SH-SY5Y (cell line): ENCODE measurements at regions not wholly inside any gene's neighbourhood (a gene's known extent, or its start where the extent isn't known, plus 50 kb on each side); places are given as distances from the start of the nearest gene placed in this dataset.

Source experiments
- GATA2 ChIP-seq: IDR thresholded peaks from 2 replicates; pipeline ENCODE4 v1.6.1; 2011; ENCODE audit warnings: mild to moderate bottlenecking, low read depth, low read length
- GATA3 ChIP-seq: IDR thresholded peaks from 2 replicates; pipeline ENCODE4 v1.6.1; 2011; ENCODE audit warnings: low read depth, mild to moderate bottlenecking, low read length, moderate library complexity

DNA sequence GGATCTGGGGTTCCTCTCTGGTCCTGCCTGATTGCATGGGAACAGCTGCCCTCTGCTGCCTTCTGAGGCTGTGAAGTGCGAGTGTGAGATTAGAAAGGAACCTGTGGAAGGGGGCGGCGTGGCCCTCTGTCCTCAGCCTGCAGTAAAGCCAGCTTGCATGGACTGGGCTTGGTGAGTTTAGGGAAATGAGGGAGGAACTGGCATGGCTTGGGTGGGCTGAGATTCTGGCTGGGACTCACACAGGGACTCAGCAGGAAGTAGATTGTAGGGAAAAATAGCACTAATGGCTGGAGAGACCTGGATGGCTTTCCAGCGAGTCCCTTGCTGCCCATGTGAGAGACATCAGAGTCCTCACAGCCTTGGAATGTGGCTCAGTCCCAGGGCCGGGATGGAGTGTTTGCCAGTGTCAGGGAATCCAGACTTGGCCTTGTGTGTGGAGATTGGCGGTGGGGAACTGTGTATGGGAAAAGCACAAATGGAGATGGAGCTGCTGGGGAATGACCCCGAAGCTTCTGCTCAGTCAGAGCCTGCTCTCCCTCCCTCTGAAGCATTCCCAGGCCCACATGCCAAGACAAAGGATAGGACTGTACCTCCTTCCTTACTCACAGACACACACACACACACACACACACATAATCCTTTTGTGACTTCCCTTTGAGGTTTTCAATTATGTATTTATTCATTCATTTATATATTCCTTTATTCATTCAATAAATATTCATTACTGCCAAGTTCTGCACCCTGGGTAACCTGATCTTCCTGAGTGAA, 115.4 kb downstream of the ACAA2 start:
- TF ChIP-seq GATA2, result no peak
- TF ChIP-seq GATA3, result no peak
